Esophagus muscularis mucosa (tissue), 4 donors: ENCODE measurements at regions not wholly inside any gene's neighbourhood (a gene's known extent, or its start where the extent isn't known, plus 50 kb on each side); places are given as distances from the start of the nearest gene placed in this dataset.

ENCODE experiments used
- DNase-seq: peaks from one replicate; pipeline ENCODE4 v3.0.0-alpha.2; 2017; ENCODE audit errors: extremely low spot score
- H3K27ac ChIP-seq, 4 donors: fragments of 200-600 bp; sonication (generic); replicated peaks in 1 of 4; 1 replicate in 3 of 4; 2 replicates in 1 of 4; pipeline ENCODE4 v1.5.1; 2016 to 2019; ENCODE audit warnings: mild to moderate bottlenecking in 1 of 4
- H3K27me3 ChIP-seq, 4 donors: fragments of 200-600 bp; sonication (generic); one replicate each; pipeline versions ENCODE4 v1.5.1 to v1.6.0; 2016 to 2019
- H3K36me3 ChIP-seq, 4 donors: fragments of 200-600 bp; sonication (generic); one replicate each; pipeline ENCODE4 v1.5.1; 2016 to 2019
- H3K4me1 ChIP-seq, 4 donors: fragments of 200-600 bp; sonication (generic); one replicate each; pipeline ENCODE4 v1.5.1; 2016 to 2019
- H3K4me3 ChIP-seq, 4 donors: fragments of 200-600 bp; sonication (generic); 1 replicate in 2 of 4; 2 replicates in 2 of 4; pipeline ENCODE4 v1.5.1; 2016 to 2019; ENCODE audit warnings: mild to moderate bottlenecking in 4 of 4, moderate library complexity in 1 of 4
- H3K9me3 ChIP-seq, 4 donors: fragments of 200-600 bp; sonication (generic); 1 replicate in 3 of 4; 2 replicates in 1 of 4; pipeline ENCODE4 v1.5.1; 2016 to 2019
- EP300 ChIP-seq: sonication (generic); formaldehyde crosslinking; IDR thresholded peaks from one replicate; pipeline ENCODE4 v1.6.1; 2017; ENCODE audit warnings: antibody characterized with exemption
- POLR2A ChIP-seq: fragments of 450-650 bp; IDR thresholded peaks from one replicate; pipeline ENCODE4 v1.6.1; 2017; ENCODE audit warnings: antibody characterized with exemption, moderate library complexity, mild to moderate bottlenecking, low read depth
- POLR2AphosphoS5 ChIP-seq, 2 donors: sonication (generic); formaldehyde crosslinking; IDR thresholded peaks; one replicate each; pipeline ENCODE4 v1.6.1; 2017; ENCODE audit warnings: antibody characterized with exemption in 2 of 2
- WGBS: methylation state at CpG from one replicate; pipeline ENCODE4 v1.1.5; 2018; 5-methylcytosine and 5-hydroxymethylcytosine counted together
- intact Hi-C: fragments of 100-400 bp; cut with DNase I; formaldehyde crosslinking; loops from one replicate; pipeline ENCODE4 v1.15.1; 2023
- TF ChIP-seq, protein P1 (sequence below), 3 experiments: fragments of 200-600 bp in 2 of 3; fragments of 450-650 bp in 1 of 3; sonication (generic) in 2 of 3; IDR thresholded peaks; one replicate each; pipeline ENCODE4 v1.5.1; 2017 to 2019; ENCODE audit warnings: antibody characterized with exemption in 3 of 3, mild to moderate bottlenecking in 2 of 3, moderate library complexity in 1 of 3

DNA sequence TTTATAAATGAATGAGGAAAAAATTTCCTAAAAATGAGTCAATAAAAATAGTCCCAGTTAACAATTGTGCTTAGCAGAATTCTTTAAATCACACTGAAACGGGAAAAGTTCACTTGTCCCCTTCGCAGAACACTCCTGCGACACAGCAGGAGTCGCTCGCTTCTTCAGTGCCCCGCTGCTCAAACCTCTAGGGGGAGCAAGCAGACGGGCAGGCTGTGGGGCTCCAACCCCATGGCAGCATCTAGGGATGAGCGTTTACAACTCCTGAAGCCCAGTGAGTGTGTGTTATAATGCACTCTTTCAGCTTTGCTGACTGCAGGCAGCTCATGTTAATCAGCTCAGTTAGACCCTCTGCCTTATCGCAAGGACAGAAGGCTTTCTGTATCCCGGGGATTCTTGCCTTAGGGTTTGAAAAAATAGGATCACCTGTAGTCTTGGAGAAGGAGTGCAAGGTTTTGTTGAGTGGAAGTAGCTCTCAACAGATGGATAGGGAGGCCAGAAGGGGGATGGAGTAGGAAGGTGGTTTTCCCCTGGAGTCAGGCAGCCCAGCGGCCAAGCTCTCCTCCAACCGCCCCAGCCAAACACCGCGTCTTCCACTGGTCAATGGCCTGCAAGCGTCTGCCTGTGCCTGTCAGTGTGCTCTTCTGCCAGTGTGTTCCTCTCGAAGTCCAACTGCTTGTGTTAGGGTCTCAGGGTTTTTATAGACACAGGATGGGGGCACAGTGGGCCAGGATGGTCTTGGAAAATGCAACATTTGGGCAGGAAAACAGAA is 1977.7 kb upstream of the LRRTM1 start:
- H3K4me3 ChIP-seq, result no peak overlapping the region
- H3K27ac ChIP-seq, result no peak overlapping the region
- TF ChIP-seq, protein P1, sequence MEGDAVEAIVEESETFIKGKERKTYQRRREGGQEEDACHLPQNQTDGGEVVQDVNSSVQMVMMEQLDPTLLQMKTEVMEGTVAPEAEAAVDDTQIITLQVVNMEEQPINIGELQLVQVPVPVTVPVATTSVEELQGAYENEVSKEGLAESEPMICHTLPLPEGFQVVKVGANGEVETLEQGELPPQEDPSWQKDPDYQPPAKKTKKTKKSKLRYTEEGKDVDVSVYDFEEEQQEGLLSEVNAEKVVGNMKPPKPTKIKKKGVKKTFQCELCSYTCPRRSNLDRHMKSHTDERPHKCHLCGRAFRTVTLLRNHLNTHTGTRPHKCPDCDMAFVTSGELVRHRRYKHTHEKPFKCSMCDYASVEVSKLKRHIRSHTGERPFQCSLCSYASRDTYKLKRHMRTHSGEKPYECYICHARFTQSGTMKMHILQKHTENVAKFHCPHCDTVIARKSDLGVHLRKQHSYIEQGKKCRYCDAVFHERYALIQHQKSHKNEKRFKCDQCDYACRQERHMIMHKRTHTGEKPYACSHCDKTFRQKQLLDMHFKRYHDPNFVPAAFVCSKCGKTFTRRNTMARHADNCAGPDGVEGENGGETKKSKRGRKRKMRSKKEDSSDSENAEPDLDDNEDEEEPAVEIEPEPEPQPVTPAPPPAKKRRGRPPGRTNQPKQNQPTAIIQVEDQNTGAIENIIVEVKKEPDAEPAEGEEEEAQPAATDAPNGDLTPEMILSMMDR (IDR thresholded peaks at IDR 0.05), result no peak
- TF ChIP-seq POLR2A (no peak), EP300 (no peak), POLR2AphosphoS5 (IDR thresholded peaks at IDR 0.05) (no peak)
- no peaks in the 10 kb centered on the region for H3K27me3 ChIP-seq
- intact Hi-C loops, result no loop called here
- no peak for DNase-seq
- 85% methylated on average over 16 of the region's 16 CpGs for WGBS
- H3K4me1 ChIP-seq, result no peaks in the 10 kb centered on the region
- no peaks in the 10 kb centered on the region for H3K36me3 ChIP-seq
- H3K9me3 ChIP-seq, result no peaks in the 10 kb centered on the region

- H3K27ac ChIP-seq, result no peak overlapping the region
- H3K36me3 ChIP-seq, result no peaks in the 10 kb centered on the region
- intact Hi-C loops, result no loop called here
- H3K4me3 ChIP-seq, result no peak overlapping the region
- TF ChIP-seq, protein P1 (IDR thresholded peaks at IDR 0.05), result no peak
- TF ChIP-seq EP300, result no peak
- TF ChIP-seq POLR2AphosphoS5 (IDR thresholded peaks at IDR 0.05), result no peak
- H3K9me3 ChIP-seq, result no peaks in the 10 kb centered on the region
- no peak for DNase-seq
- no peaks in the 10 kb centered on the region for H3K4me1 ChIP-seq
- WGBS, result 70% methylated on average over 1 of the region's 1 CpG
- no peaks in the 10 kb centered on the region for H3K27me3 ChIP-seq
Measured at GRCh38 chr2:82279367-82279766, 1974.8 kb upstream of the LRRTM1 start.

GRCh38 chr2:82278416-82278815 is 1973.9 kb upstream of the LRRTM1 start:
- H3K9me3 ChIP-seq, result no peaks in the 10 kb centered on the region
- intact Hi-C loops, result no loop called here
- WGBS, result 87% methylated on average over 1 of the region's 1 CpG
- TF ChIP-seq POLR2AphosphoS5 (IDR thresholded peaks at IDR 0.05) (no peak), POLR2A (no peak), EP300 (no peak)
- TF ChIP-seq, protein P1 (IDR thresholded peaks at IDR 0.05), result no peak
- no peak overlapping the region for H3K27ac ChIP-seq
- DNase-seq, result no peak
- no peak overlapping the region for H3K4me3 ChIP-seq
- no peaks in the 10 kb centered on the region for H3K4me1 ChIP-seq
- H3K27me3 ChIP-seq, result no peaks in the 10 kb centered on the region
- no peaks in the 10 kb centered on the region for H3K36me3 ChIP-seq

GRCh38 chr2:82275599-82275998 is 1971.0 kb upstream of the LRRTM1 start:
- DNase-seq, result no peak
- intact Hi-C loops, result no loop called here
- Histone ChIP-seq H3K4me3 (no peak overlapping the region), H3K27me3 (no peaks in the 10 kb centered on the region), H3K9me3 (no peaks in the 10 kb centered on the region), H3K4me1 (no peaks in the 10 kb centered on the region), H3K36me3 (no peaks in the 10 kb centered on the region), H3K27ac (no peak overlapping the region)
- TF ChIP-seq POLR2AphosphoS5 (IDR thresholded peaks at IDR 0.05) (no peak), EP300 (no peak), POLR2A (no peak)
- TF ChIP-seq, protein P1 (IDR thresholded peaks at IDR 0.05), result no peak
- WGBS, result 87% methylated on average over 2 of the region's 2 CpGs

DNA sequence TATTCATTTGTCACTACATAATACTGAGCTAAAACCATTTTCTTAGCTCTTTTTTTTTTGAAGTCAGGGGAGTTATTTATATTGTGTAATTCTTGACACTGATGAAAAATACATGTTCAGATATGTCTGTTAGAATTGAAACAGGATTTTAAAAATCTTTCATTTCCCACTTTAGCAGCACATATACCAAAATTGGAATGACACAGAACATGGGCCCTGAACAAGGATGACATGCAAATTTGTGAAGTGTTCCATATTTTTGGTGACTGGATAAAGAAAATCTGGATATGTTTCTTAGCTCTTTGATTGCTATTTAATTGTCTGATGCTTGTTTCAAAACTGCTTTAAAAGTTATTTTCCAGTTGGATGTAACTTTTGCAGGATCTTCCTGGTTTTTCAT is 1963.9 kb upstream of the LRRTM1 start:
- no peaks in the 10 kb centered on the region for H3K9me3 ChIP-seq
- H3K27me3 ChIP-seq, result no peaks in the 10 kb centered on the region
- H3K36me3 ChIP-seq, result no peaks in the 10 kb centered on the region
- H3K4me3 ChIP-seq, result no peak overlapping the region
- DNase-seq, result no peak
- intact Hi-C loops, result no loop called here
- TF ChIP-seq EP300 (no peak), POLR2A (no peak), POLR2AphosphoS5 (IDR thresholded peaks at IDR 0.05) (no peak)
- TF ChIP-seq, protein P1 (IDR thresholded peaks at IDR 0.05), result no peak
- peaks cover 0 to 10% (median 0%) of the 10 kb centered on the region in 4 donors for H3K4me1 ChIP-seq
- H3K27ac ChIP-seq, result no peak overlapping the region
